Psoas muscle (tissue), 7 donors: ENCODE measurements at regions not wholly inside any gene's neighbourhood (a gene's known extent, or its start where the extent isn't known, plus 50 kb on each side); places are given as distances from the start of the nearest gene placed in this dataset.

Experiments
- ATAC-seq, 4 donors: fragments of 200-7000 bp; cut with Tn5 transposase; one replicate each; pipeline ENCODE4 v1.9.1; 2020; ENCODE audit warnings: moderate library complexity in 3 of 4, mild to moderate bottlenecking in 2 of 4
- DNase-seq, 2 donors: peaks; one replicate each; pipeline ENCODE4 v3.0.0-alpha.2; 2020
- H3K27ac ChIP-seq: fragments of 200-600 bp; one replicate; pipeline ENCODE4 v1.8.0; 2022
- H3K27me3 ChIP-seq, 3 donors: fragments of 200-600 bp in 1 of 3; one replicate each; pipeline versions ENCODE4 v1.6.1 to v1.8.0; 2013 to 2022; ENCODE audit warnings: low read length in 2 of 3, mild to moderate bottlenecking in 2 of 3, moderate library complexity in 1 of 3; ENCODE audit not compliant: insufficient read depth in 3 of 3
- H3K36me3 ChIP-seq, 2 donors: fragments of 200-600 bp in 1 of 2; one replicate each; pipeline versions ENCODE4 v1.6.1 to v1.8.0; 2013 to 2022; ENCODE audit warnings: low read depth in 1 of 2, mild to moderate bottlenecking in 1 of 2, moderate library complexity in 1 of 2; ENCODE audit not compliant: insufficient read depth in 1 of 2
- H3K4me1 ChIP-seq: fragments of 200-600 bp; one replicate; pipeline ENCODE4 v1.8.0; 2022
- H3K4me3 ChIP-seq: fragments of 200-600 bp; one replicate; pipeline ENCODE4 v1.8.0; 2022; ENCODE audit warnings: mild to moderate bottlenecking
- H3K9me3 ChIP-seq: fragments of 200-600 bp; one replicate; pipeline ENCODE4 v1.8.0; 2022
- CTCF ChIP-seq: fragments of 200-600 bp; IDR thresholded peaks from one replicate; pipeline ENCODE4 v1.8.0; 2022; ENCODE audit warnings: antibody characterized with exemption
- WGBS, 3 donors: extraction: QIAGEN DNeasy Blood & Tissue Kit; methylation state at CpG; one replicate each; pipeline versions ENCODE4 v1.1.6 to v1.1.7; 2013; 5-methylcytosine and 5-hydroxymethylcytosine counted together
- intact Hi-C, 2 donors: fragments of 100-400 bp; cut with DNase I; formaldehyde crosslinking; loops; one replicate each; pipeline versions ENCODE4 v1.11.0 to v1.14.2; 2022
- donor health status: healthy with polysubstance abuse.
- donor health status: DM: no; HTN: no; CAD: no; lungs with moderate emphysema.
- donor health status: Bipolar disorder and iron deficiency.
- donor health status: healthy.
- donor health status: DM: yes; HTN: yes; CAD: no.
- donor health status: DM: no; HTN: no; CAD: no.
- donor health status: DM: yes; HTN: yes; CAD: no.

GRCh38 chr10:109778993-109779392 lies 144.3 kb downstream of the XPNPEP1 start:
- intact Hi-C loops = no loop called here
- no peak for TF ChIP-seq CTCF
- 87 to 89% (median 88%) methylated on average over 4 of the region's 4 CpGs for WGBS, 3 donors
- Histone ChIP-seq H3K36me3 (no peaks in the 10 kb centered on the region), H3K9me3 (no peaks in the 10 kb centered on the region), H3K27me3 (peaks cover 0 to 2% (median 0%) of the 10 kb centered on the region in 3 donors), H3K4me1 (no peaks in the 10 kb centered on the region), H3K4me3 (no peak overlapping the region), H3K27ac (no peak overlapping the region)
- ATAC-seq (no peak), DNase-seq (no peak)

GRCh38 chr10:109774121-109774440 lies 149.2 kb downstream of the XPNPEP1 start:
- no peak overlapping the region for H3K27ac ChIP-seq

GRCh38 chr10:109773288-109774120 lies 149.8 kb downstream of the XPNPEP1 start:
- no peaks in the 10 kb centered on the region for H3K4me1 ChIP-seq
- no peaks in the 10 kb centered on the region for H3K9me3 ChIP-seq
- peak; percentile 9 for TF ChIP-seq CTCF
- no peak for ATAC-seq
- intact Hi-C loops = no loop called here
- DNase-seq = no peak
- H3K27me3 ChIP-seq = no peaks in the 10 kb centered on the region
- H3K27ac ChIP-seq = no peak overlapping the region
- H3K4me3 ChIP-seq = no peak overlapping the region
- H3K36me3 ChIP-seq = no peaks in the 10 kb centered on the region
- 57 to 60% (median 58%) methylated on average over 8 of the region's 8 CpGs for WGBS, 3 donors

More at GRCh38 chr10:109774121-109774440, 149.2 kb downstream of the XPNPEP1 start:
- H3K9me3 ChIP-seq = no peaks in the 10 kb centered on the region
- H3K4me3 ChIP-seq = no peak overlapping the region
- intact Hi-C loops = no loop called here
- H3K4me1 ChIP-seq = no peaks in the 10 kb centered on the region
- TF ChIP-seq CTCF = no peak
- no peaks in the 10 kb centered on the region for H3K36me3 ChIP-seq
- DNase-seq (no peak), ATAC-seq (no peak)
- H3K27me3 ChIP-seq = no peaks in the 10 kb centered on the region
- WGBS, 3 donors = 52 to 57% (median 55%) methylated on average over 2 of the region's 2 CpGs

- Histone ChIP-seq H3K4me3 (no peak overlapping the region), H3K9me3 (no peaks in the 10 kb centered on the region), H3K27ac (no peak overlapping the region), H3K27me3 (no peaks in the 10 kb centered on the region), H3K36me3 (no peaks in the 10 kb centered on the region), H3K4me1 (no peaks in the 10 kb centered on the region)
- ATAC-seq (no peak), DNase-seq (no peak)
- WGBS, 3 donors = 3 to 13% (median 11%) methylated on average over 1 of the region's 1 CpG
- no peak for TF ChIP-seq CTCF
- intact Hi-C loops = no loop called here
Measured at GRCh38 chr10:109770663-109771062, 152.6 kb downstream of the XPNPEP1 start.

GRCh38 chr10:109769966-109770365 lies 153.3 kb downstream of the XPNPEP1 start:
- no peak for TF ChIP-seq CTCF
- Histone ChIP-seq H3K9me3 (no peaks in the 10 kb centered on the region), H3K27ac (no peak overlapping the region), H3K4me3 (no peak overlapping the region), H3K36me3 (no peaks in the 10 kb centered on the region), H3K4me1 (no peaks in the 10 kb centered on the region), H3K27me3 (no peaks in the 10 kb centered on the region)
- 29 to 38% (median 32%) methylated on average over 2 of the region's 2 CpGs for WGBS, 3 donors
- no peak for DNase-seq
- ATAC-seq = no peak
- intact Hi-C loops = no loop called here
